Adrenal gland (tissue), 5 donors: ENCODE measurements at regions not wholly inside any gene's neighbourhood (a gene's known extent, or its start where the extent isn't known, plus 50 kb on each side); places are given as distances from the start of the nearest gene placed in this dataset.

Source experiments
- POLR2A ChIP-seq, 2 donors: fragments of 450-650 bp; IDR thresholded peaks; one replicate each; pipeline ENCODE4 v1.6.1; 2017; ENCODE audit warnings: antibody characterized with exemption in 2 of 2, mild to moderate bottlenecking in 2 of 2, moderate library complexity in 1 of 2
- TF ChIP-seq, protein P1 (sequence below), 6 experiments: fragments of 450-650 bp in 4 of 6; fragments of 200-600 bp in 2 of 6; sonication (generic) in 1 of 6; IDR thresholded peaks; 1 replicate in 5 of 6; 2 replicates in 1 of 6; pipeline versions ENCODE4 v1.5.1 to v1.8.0; 2016 to 2021; ENCODE audit warnings: antibody characterized with exemption in 6 of 6, mild to moderate bottlenecking in 2 of 6, moderate library complexity in 1 of 6
- donor health status: DM: no; HTN: no; CAD: no.

- TF ChIP-seq, protein P1, sequence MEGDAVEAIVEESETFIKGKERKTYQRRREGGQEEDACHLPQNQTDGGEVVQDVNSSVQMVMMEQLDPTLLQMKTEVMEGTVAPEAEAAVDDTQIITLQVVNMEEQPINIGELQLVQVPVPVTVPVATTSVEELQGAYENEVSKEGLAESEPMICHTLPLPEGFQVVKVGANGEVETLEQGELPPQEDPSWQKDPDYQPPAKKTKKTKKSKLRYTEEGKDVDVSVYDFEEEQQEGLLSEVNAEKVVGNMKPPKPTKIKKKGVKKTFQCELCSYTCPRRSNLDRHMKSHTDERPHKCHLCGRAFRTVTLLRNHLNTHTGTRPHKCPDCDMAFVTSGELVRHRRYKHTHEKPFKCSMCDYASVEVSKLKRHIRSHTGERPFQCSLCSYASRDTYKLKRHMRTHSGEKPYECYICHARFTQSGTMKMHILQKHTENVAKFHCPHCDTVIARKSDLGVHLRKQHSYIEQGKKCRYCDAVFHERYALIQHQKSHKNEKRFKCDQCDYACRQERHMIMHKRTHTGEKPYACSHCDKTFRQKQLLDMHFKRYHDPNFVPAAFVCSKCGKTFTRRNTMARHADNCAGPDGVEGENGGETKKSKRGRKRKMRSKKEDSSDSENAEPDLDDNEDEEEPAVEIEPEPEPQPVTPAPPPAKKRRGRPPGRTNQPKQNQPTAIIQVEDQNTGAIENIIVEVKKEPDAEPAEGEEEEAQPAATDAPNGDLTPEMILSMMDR (IDR thresholded peaks at IDR 0.05), result no peak
- no peak for TF ChIP-seq POLR2A (IDR thresholded peaks at IDR 0.05)
These were observed 607.5 kb upstream of the AGTR1 start for GRCh38 chr3:148090156-148090555.
